Cerebellar cortex (tissue), 1 donor: ENCODE measurements at regions not wholly inside any gene's neighbourhood (a gene's known extent, or its start where the extent isn't known, plus 50 kb on each side); places are given as distances from the start of the nearest gene placed in this dataset.

Source experiments
- DNase-seq: peaks from one replicate; pipeline ENCODE4 v3.0.0-alpha.2; 2015; ENCODE audit warnings: low spot score

DNA sequence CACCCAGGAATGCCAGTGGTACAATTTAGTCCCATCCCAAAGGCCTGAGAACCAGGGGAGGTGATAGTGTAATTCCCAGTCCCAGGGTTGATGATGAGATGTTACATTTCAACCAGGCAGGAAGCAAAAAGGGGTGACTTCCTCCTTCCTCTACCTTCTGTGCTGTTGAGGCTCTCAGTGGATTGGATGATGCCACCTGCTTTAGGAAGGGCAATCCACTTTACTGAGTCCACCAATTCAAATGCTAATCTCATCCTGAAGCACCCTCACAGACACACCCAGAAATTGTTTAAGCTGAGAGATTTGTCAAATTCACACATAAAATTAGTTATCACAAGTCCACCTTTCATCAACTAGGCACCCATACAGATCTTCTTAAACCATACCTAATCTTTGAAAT, 418.5 kb upstream of the GOLIM4 start:
- DNase-seq = no peak

- no peak for DNase-seq
Observed at GRCh38 chr3:168512802-168513201, 417.1 kb upstream of the GOLIM4 start.

- peak; percentile 5 for DNase-seq
Observed at GRCh38 chr3:168511428-168512014, 415.8 kb upstream of the GOLIM4 start.

DNA sequence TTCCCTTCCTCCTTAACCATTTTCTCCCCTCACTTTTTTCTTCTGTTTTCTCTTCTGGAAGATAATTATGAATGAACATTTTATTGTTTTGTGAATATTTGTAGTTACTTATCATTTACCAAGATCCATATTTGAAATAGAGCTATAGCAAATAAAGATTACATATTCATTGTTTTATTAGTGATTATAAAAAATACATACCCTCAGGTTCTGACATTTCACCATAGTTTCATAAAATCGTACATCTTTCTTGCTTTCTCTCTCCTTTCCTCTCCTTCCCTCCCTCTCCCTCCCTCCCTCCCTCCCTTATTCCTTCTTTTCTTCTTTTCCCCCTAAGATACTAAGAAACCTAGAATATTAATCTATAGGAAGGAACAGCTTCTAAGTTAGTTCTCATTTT, 410.9 kb upstream of the GOLIM4 start:
- DNase-seq = no peak

- no peak for DNase-seq
Observed at GRCh38 chr3:168501570-168501969, 405.8 kb upstream of the GOLIM4 start.

DNA sequence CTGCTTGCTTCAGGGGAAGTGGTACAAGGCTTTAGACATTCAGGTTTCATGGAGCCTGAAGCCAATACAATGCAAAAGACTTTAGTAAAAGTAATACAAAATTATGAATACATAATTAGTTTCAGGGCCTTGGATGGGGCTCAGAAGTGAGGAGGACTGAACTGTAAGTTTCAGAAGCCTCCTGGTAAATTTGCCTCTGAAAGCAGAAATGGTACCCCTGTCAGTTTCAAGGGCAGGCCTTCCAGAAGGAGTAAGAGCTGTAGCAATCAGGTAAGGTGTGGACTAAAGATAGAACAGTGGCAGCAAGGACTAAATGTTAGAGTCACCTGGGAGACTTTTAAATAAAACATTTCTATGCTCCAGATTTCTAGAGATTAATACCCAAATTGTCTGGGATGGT, 402.5 kb upstream of the GOLIM4 start:
- no peak for DNase-seq

DNA sequence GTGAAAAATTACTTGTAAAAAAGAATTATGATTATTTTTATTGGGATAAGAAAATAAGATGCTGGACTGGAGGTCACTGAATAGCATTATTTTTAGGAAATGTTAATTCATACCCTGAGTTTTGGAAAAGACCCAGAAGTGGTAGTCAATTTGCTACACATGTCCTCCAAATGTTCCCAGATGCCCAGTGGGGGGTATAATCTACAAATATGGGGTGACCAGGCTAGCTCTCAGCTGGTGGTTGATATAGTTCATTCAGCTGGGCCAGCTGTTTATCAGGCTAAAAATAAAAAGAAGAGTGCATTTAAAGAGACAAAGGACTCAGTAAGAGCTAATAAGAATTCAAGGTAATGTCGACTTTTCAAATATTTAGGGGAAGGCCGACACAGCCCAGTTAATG, 402.0 kb upstream of the GOLIM4 start:
- DNase-seq = no peak

DNA sequence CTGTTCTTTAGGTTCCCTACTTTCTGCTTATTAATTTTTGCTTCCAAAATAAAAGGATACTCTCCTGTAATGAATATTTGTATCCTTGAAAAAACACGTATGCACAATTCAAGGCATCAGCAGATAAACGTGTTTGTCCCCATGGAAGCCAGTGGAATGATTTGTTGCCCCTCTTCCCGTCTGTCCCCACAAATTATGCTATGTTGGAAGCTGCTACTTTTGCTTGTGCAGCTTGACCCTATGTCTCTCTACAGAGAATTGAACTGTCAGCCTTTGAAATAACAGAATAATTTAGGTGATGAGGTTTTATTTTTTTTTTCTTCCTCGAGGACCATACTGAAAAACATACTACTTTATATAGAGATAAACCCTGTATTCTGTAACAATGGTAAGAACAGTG, 401.5 kb upstream of the GOLIM4 start:
- DNase-seq = no peak

DNA sequence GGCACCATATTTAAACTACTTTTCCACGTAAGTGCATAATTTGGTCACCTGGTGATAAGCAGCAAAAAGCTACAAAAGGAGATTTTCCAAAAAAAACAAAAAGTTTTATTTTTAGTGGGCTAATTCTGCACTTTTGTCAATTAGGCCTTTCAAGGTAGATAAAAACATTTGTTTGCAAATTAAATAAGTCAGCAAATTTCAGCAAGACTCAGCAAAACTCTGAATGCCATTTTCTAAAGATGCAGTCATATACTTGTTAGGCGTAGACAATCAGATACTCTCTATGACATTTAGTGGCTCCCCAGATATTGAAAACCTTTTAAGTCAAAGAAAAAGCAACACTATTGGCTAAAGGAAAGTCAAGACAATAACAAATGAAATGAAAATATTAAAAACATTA, 400.2 kb upstream of the GOLIM4 start:
- DNase-seq = no peak

DNA sequence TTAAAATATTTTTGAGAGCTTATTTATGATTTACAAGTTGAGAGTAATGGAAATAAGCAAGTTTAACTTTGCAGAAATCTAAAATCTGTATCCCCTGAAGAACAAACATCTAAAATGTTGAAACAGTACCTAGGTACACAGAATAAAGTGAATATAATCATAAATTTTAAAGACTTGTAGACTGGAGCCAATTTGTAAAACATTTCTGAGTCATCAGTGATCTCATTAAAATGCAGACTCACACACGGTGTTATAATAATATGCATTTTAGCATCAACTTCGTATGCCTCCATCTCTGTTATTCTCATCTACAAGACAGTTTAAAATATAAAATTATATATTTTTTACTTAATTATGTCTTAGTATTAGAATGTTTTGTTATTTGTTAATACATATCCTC, 399.5 kb upstream of the GOLIM4 start:
- DNase-seq = no peak

DNA sequence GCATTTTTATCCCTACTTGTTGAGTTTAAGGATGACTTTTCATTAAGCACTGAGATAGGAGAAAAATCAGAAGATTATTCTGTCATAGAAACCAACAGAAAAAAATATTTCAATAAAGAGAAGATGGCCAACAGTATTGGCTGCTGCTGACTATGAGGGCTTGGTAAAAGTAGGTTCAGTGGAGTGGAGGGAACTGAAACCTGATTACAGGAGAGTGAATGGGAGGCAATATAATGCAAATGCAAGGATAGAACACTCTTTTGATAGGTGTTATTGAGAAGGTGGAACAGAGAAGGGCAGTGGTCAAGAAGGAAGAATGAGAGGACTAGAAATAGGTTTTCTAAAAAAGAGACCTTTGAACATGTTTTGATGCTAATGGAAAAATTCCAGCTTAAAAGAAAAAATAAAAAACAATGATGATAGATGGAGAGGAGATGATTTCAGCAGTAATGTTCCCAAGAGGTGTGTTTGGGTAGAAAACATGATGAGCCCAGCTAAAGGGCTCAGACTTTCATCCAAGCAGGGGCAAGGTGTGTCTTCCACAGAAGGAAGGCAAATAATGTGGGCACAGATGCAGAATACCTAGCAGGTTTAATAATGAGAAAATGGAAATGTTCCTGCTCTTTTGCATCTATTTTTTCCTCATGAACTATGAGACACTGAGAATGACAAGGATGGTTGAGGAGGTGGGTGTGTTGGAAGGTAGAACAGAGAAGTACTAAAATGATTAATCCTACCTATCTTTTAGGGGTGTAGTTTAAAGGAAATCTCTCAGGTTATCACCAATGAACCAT, 397.9 kb upstream of the GOLIM4 start:
- DNase-seq = no peak

DNA sequence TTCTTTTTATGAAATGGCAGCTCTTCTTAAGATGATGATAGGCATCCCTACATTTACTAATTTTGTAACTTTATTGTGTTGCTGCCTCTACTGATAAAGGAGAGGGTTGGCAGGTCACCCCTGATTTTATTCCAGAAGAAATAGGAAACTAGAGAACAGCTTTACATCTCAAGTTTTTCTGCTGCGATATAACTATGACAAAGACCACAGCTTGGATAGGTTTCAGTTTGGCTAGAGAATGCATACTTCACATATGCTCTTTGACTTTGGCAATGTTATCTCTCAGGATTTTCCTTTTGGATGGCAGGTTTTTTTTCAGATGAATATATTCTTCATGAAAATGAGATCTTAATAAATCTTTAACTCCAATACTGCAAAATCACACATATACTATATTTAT, 395.3 kb upstream of the GOLIM4 start:
- DNase-seq = no peak

GRCh38 chr3:168489301-168489700, 393.6 kb upstream of the GOLIM4 start:
- no peak for DNase-seq

GRCh38 chr3:168485936-168486335, 390.2 kb upstream of the GOLIM4 start:
- no peak for DNase-seq

DNA sequence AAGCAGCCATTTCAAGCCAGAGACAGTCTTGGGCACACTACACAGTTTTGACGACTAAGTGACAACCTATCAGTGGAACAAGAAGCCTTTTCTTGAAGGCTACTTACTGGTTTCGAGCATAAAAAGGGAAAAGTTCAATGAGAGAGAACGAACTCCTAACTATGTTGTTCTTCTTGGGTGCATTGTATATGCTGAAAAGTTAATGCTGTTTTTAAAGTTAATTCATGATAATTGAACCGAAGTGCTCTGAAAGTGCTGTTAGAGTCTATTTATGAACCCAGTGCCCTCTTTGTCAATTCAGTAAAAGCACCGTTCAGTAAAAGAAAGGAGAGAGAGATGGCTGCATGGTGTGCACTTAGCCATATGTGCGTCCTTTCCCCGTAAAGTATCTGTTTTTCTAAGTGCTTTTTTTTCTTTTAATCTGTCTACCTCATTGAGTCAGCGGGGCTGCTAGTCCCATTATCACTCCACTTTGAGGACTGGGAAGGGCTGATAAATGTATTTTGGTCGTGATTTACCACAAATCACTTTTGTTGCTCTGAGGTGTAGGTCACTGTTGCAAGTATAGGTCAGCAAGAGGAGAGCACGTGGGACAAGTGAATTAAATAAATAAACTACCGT, 380.7 kb upstream of the GOLIM4 start:
- DNase-seq = no peak

- no peak for DNase-seq
Observed at GRCh38 chr3:168475704-168476103, 380.0 kb upstream of the GOLIM4 start.

GRCh38 chr3:168473334-168473890, 377.7 kb upstream of the GOLIM4 start:
- no peak for DNase-seq

- DNase-seq = no peak
Observed at GRCh38 chr3:168472783-168473182, 377.1 kb upstream of the GOLIM4 start.

- DNase-seq = no peak
Observed at GRCh38 chr3:168470380-168470779, 374.7 kb upstream of the GOLIM4 start.

GRCh38 chr3:168469436-168469835, 373.7 kb upstream of the GOLIM4 start:
- DNase-seq = no peak

DNA sequence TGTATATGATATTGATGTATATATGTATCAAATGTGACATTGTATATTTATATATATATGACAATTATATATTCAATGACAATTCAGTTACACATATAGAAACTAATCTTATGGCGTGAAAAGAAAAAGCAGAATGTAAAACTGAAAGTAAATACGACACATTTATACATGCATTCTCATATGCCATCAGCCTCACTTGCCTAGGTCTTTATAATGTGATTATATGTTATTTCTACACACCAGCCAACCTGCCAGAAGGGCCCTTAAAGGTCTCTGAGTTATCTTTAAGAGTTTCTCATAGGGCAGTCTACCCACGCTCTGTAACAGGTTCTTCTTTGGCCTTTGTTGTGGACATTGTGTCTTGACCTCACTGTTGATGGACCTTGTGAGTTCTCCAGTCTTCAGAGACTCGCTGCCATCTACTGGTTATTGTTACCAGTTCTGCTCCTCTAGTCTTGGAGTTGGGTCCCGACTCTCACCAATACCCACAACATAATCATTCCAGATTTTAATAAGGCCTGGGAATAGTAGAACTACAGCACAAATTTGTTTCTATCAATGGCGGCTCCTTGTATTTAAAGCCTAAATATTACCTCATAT, 371.5 kb upstream of the GOLIM4 start:
- DNase-seq = peak; percentile 16

DNA sequence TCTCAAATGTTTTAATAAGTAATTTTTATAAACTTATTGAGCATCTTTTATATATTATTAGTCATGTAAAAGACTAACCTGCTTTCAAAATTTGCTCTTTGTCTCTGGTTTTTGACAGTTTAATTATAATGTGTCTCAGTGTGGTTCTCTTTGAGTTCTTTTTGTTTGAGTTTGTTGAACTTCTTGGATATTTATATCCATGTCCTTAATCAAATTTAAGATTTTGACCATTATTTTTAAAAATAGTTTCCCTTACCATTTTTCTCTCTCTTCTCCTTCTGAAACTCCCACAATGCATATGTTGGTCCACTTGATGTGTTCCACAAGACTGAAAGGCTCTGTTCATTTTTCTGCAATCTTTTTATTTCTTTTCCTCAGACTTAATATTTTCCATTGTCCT, 366.1 kb upstream of the GOLIM4 start:
- no peak for DNase-seq
